HG03432 (cell line): ENCODE measurements at regions not wholly inside any gene's neighbourhood (a gene's known extent, or its start where the extent isn't known, plus 50 kb on each side); places are given as distances from the start of the nearest gene placed in this dataset.

Experiments used
- ATAC-seq: cut with Tn5 transposase; IDR thresholded peaks from one replicate; pipeline ENCODE4 v1.9.1; 2021; ENCODE audit warnings: mild to moderate bottlenecking, moderate library complexity; ENCODE audit not compliant: unreplicated experiment

DNA sequence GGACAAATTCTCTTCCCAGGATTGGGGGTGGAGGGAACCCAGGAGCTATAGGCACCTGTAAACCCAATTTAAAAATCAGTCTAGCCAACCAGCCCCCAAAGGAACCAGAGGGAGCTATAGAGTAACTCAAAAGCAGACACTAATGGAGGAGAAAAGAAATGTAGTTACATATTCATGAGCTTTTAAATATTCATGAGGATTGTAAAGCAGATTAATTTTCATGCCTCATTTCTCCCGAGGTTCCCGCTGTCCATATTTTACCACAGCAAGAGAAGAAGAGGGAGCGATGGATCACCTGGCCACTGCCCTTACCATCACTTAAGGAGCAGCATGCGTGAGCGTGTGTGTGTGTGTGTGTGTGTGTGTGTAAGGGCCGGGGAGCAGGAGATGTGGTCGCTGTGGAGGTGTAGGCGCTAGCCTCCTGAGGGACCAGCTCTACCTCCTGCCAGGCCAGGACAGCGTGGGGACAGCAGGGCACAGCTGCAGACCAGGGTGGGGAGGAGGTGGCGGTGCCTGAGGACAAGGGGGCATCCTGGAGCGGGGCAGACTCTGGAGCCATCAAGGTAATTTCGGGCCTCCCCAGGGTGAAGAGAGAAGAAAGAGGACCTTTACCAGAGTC, 100.7 kb upstream of the THY1 start:
- no peak for ATAC-seq

DNA sequence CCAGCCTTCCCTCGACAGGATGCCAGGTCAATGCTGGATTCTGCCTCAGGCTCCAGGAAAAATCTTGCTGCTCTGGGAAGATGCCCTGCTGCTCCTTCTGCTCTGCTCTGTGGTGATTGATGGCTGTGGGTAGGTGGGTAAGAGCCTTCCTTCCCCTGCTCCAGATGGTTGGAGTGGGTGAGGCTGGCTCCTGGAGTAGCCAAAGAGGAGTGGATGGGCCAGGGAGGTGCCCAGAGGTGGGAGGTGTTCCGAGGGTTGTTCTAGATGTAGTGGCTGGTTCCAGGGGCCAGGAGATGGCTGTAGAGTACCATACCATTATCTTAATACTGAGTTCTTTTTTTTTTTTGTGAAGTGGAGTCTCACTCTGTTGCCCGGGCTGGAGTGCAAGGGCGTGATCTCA, 99.6 kb upstream of the THY1 start:
- no peak for ATAC-seq

DNA sequence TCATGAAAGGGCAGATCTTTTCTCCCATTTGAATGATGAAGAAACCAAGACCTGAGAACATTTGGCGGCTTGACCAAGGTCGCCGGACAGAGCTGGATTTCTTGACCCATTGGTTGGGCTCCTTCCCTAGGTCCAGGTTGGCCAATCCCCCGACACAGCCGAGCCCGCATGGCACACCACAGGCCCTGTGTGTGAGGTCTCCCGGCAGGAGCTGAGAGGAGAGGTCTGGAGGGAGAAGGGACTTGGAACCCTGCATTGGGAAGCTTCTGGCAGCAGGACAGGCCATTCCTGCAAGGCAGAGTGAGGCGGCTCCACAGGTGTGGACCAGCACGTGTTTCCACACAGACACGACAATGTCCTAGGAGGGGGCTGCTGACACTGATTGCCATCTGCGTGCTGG, 98.6 kb upstream of the THY1 start:
- no peak for ATAC-seq

DNA sequence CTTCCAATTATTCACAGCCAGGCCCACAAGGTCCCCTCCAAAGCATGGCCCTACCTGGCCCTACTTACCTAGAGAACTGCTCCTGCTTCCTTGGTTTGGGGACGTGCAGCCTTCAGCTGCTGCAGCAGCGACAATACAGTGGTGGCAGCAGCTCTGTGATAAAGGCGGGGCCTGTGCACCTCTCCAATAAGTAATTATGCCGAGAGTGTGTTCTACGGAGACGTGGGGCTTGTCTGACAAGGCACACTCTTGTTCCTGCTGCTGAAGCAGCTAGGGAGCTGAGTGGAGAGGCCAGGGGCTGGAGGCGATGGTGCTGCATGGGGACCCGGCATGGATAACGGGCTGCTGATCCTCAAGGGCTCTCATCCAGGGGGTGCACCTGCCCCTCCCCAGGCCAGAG, 98.0 kb upstream of the THY1 start:
- ATAC-seq = no peak

DNA sequence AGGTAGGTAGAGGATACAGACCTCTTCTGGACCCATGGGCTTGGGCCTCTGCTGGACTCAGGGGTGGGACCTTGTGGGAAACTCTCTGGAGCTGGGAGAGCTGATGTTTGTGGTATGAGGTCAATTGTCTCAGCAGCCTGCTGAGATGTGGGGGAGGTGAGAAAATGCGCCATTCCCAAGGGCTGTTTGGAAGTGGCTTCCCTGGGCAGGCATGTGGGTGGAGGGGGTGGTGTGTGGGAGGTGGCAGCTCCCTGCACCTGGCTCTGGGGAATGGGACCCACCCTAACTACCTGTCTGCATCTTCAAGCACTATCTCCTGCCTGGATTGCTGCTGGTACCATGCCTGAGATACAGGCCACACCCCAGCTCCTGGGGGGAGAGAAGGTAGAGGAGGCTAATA, 97.4 kb upstream of the THY1 start:
- ATAC-seq = no peak

DNA sequence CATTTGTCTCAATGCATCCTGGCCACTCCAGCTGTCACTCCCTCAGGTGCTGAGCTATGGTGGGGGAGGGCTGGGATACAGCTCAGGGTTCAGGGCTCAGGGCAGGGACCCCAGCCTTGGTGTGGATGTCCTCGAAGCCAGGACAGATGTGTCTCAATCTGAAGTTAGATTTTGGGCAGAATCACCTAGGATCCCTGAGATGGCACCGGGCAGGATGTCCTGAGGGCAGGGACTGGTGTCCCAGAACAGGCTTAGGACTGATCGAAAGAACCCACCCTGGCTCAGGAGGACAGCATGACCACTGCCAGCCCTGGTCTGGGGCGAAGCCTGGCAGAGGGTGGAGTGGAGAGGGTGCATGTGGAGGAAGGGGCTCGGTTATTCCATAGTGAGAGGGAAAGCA, 96.8 kb upstream of the THY1 start:
- no peak for ATAC-seq

DNA sequence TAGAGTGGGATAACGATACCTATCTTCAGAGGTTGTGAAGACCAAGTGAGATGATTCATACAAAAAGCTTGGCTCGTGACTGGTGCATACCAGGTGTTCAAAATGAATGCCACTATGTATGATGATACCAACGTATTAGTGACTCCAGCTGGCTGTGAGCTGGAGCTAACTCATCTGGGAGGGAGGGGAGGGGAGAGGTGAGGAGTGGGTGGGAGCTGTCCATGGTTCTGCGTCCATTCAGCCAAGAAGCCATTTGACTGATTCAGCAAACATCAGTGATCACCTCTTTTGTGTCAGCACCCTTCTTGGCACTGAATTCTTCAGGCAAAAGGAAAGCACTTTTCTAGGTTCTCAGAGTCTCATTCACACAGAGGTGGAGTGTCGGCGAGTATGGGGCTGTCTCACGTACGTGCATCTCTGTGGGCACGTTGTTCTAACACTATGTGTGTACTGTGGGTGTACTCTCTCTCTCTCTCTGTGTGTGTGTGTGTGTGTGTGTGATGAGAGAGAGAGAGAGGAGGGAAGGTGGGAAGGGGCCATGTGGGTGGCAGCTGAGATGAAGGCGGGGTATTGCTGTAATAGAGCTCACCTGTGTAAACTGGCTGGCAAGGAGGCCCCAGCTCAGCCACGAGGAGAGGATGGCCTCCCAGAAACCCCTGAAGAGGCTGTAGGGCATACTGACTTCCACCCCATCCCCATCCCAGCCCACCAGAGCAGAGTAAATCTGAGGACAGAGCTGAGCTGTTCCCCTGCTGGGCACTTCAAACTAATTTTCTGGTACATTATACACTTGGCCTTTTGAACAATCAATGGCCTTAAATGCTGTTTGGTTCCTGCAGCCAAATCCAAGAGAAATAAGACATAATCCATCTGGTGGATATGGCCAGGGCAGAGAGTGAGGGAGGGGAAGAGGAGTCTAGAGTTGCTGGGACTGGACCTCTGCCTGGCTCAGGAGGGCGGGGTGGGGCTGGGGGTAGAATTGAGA, 96.1 kb upstream of the THY1 start:
- no peak for ATAC-seq

DNA sequence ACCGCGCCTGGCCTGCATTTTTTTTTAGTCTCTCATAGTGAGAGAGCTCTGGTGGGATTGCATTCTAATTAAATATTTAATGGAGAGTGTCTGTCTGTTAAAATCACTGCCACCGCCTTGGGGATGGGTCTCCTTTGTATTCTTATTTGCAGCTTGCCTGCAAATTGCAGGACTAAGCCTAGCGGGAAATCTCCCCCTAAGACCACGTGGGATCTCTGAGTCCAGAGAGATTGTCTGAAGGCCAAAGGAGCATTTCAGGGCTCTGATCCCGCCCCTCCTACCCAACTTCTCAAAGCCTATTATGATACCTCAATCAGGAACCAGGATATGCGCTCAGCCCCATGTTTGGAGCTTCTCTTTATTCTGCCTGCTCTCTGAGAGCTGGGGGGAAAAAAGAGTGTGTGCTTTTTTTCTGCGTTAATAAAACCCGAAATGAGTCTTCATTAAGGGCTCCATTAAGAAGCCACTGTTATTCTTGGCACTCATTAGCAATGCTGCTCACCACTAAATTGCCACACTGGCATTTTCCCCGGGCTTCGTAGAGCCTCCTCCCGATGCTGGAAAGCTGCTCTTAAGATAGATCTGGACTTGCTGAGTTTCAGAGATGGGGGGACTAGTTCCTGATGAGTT, 92.9 kb upstream of the THY1 start:
- ATAC-seq = no peak

DNA sequence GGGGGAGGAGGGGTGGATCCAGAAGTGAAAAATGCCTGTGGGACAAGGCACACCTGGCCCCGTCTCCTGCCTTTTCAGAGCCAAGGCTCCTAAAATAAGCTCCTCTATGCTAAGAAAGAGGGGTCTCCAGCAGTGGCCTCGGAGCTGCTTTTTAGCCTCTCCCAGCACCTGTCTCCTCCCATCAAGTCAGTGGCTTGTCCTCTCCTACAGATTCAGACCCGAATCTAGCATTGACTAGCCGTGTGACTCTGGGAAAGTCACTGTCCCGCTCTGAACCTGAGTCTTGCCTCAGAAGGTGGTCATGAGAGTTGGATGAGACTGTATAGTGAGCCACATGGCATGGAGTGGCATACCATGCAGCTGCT, 90.8 kb upstream of the THY1 start:
- ATAC-seq = no peak

DNA sequence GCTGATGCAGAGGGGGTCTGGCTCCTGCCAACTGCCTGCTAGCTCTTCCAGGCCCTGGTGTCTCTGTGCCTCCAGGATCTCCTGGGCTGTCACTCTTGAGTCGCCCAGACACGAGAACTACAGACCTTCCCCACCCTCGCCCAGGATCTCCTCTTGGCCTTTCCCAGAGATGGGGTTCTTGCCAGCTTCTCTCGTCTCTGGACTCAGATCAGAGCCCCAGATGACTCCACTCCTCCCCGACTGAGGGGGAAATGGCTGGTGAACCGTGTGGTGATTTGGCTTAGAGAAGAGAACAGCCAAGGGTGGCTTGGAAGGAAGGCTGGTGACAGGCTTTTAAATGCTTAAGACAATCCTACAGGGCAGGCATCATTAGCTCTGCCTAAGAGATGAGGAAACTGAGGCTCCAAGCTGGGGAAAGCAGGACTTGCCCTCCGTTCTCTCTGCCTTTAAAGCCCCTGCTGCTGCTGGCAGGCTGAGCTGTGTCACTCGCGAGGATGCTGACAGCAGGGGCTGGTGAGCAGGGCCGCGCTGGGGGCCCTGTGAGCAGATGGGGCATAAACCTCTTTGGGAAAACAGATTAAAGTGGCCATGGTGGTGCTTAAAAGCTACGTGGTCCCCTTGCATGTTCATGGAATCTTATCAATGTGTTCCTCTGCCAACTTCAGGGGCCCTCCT, 90.3 kb upstream of the THY1 start:
- ATAC-seq = no peak

DNA sequence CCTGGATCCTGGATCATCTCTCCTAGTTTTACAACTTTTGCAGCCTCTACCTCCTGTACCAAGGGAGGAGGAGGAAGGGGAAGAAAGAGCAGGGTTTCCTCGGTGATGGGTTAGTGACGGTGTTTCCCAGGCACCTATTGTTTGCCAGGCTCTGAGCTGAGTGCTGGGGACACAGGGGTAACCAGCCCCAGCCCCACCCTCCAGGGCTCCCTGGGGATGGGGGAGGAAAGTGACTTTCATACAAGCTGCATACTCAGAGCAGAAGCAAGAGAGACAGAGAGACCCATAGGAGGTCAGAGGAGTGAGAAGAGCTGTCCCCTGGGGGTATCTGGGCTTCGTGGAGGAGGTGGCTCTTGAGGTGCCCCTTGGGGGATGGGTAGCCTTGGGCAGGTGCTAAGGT, 89.4 kb upstream of the THY1 start:
- ATAC-seq = peak; percentile 69

DNA sequence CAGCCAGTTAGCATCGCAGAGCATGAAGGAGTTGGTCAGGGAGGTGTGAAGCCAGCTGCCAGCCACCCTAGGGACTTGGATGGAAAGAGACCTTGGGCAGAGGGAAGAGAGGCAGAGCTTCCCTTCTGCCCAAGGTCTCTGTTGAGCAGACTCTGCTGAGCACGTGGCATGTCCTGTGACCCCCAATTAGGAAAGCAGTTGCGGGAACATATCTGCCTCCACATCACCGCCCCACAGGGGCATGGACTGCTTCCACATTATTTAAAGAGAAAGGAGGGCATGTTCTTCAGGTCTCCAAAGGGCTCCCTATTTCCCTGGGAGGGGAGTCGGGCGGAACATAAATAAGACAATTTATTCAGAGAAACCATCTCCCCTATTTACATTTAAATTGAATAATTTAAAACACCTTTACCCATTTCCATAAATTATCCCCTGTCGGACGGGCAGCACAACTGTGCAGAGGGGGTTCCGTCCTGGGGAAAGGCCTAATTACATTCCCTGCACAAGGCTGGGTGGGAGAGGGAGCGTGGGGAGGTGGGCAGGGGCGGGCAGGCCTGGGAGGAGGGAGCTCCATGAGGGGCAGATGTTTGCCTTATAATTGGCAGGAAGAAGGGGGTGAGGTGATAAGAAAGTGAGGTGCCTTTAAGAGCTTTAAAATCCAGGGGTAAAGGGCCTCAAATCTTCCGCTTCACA, 88.8 kb upstream of the THY1 start:
- ATAC-seq = no peak

DNA sequence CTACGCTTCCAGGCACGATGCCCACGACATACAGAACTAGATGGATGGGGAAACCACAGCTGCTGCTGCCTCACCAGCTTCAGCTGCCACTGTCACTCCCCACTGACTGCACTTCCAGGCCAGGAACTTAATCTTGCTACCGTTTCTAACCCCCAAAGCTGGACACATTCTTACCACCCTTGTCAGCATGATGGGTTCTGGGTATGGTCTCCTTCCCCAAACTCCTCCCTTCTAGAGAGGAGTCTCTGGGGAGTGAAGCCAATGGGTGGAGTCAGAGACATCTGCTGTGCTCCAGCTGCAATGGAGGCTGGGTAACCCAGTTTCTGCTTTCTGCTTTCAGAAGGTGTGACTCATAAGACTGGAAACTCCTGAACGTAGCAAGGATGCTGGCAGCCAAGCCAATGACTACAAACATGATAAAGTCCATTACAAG, 87.0 kb upstream of the THY1 start:
- peak; percentile 85 for ATAC-seq

DNA sequence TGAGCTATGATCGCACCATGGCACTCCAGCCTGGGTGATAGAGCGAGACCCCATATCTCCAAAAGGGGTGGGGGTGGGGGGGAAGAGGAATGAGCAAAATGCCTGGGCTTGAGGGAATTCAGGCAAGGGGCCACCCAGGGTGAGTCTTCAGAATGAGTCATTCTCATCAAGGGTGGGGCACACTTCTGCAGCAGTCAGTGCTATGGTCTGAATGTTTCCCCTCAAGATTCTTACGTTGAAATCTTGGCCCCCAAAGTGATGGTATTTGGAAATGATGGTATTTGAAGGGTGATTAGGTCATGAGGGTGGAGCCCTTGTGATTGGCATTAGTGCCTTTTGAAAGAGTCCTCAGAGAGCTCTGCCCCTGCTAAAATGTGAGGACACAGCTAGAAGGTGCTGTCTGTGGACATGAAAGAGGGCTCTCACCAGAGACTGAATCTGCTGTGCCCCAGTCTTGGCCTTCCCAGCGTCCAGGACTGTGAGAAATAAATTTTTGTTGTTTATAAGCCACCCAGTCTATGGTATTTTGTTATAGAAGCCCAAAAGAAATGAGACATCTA, 86.4 kb upstream of the THY1 start:
- ATAC-seq = no peak

DNA sequence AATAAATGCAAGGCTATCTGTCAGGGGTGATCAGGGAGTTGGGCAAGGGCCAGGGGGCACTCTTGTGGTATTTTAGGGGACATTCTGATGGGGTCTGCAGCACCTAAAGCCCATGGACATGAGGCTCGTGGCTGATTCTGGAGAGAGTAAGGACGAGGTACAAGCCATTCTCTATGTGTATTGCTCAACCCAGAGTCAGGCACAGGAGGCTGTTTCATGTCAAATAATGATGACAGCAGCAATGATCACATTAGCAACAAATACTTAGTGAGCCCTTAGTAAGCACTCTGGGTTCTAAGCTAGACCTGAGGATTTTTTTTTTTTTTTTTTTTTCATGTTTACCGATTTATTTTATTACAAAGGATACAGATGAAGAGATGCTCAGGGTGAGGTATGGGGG, 83.5 kb upstream of the THY1 start:
- ATAC-seq = no peak

DNA sequence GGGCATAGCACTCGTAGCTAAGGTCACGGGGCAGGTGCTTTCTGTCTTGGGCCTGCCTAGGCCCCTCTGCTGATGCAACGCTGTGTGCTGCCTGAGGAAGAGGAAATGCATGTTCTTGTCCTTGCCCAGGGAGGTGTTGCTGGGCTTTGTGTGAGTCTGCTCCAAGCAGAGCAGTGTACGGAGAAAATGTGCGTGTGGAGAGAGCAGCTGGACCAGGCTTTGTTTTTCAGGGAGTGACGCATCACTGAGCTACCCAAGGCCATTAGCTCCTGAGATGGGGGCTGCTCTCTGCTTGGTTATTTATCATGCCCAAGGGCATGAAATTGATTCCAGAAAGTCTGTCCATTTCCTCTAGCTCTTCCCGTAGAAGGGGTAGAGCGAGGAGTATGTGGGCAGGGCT, 82.9 kb upstream of the THY1 start:
- no peak for ATAC-seq

DNA sequence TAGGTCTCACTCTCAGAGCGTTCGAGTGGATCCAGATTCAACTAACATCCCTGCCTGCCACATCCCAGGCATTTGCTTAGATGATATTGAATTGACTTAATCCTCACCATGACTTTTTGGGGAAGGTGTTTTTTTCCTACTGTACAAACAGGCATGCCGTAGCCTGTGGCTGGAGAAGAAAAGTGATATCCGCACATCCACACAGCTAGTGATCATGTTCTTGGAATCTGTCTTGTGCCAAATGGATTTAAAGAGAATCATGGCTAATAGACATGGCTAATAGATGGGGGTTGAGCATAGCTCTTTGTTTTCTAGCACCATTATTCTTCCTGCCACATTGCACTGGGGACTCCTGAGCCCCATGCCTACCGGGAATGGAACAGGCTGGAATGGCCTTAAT, 82.1 kb upstream of the THY1 start:
- no peak for ATAC-seq

DNA sequence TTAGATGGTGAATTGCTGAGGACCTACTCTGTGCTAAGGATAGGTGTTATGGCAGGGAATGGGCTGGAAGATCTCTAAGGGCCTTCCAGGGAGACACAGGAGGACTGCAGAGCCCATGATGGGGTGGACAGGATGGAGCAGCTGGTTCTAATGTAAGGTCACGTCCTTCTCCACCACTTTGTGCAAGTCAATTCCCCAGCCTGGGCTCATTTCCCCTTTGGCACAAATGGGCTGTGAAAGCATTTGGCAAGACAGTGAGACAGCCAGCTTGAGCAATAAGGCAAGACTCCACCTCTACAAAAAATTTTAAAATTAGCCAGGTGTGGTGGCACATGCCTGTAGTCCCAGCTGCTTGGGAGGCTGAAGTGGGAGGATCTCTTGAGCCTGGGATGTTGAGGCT, 81.4 kb upstream of the THY1 start:
- no peak for ATAC-seq

DNA sequence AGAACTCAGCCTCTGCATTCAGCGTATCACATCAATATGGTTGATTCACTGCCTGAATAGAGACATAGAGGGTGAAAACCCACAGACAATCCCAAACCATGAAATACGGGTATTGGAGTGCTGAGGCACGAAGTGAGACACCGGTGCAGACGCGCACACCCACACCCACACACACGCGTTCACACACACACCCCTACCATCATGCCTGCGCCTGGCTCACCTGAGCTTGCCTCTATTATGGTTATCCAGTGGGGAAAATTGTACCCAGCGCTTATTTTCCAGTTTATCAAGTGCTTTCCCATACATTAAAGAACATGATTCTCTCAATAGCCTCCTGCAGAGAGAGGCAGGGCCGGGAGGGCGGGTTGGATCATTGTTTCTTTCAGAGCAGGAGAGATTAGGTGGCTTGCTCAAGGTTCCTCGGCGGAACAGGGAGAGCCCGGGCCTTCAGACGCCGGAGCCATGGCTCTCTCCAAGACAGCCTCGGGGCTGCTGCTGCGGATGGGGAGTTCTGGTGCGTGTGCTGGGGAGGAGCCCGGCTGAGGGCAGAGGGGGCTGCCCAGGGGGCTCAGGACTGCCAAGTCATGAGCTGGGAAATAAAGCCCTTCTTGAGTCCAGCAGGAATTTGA, 78.9 kb upstream of the THY1 start:
- ATAC-seq = no peak

DNA sequence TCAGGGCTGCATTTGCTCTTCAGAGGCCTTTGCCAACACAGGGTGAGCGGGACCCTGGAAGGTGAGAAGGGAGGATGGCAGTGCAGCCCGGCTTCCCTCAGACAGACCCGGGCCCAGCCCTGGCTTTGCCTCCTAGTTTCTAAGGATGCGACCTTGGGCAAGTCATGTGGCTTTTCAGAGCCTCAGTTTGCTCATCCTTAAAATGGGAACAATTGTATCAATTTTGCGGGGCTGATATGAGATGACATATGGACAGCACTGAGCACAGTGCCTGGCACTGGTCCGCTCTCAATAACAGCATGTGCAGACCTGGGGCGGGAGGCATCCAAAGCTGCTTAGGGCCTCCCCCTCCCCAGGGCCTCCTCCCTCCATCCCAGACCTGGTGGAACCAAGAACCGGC, 74.7 kb upstream of the THY1 start:
- no peak for ATAC-seq
